Fibroblast of skin of left biceps (primary cell): ENCODE measurements at regions not wholly inside any gene's neighbourhood (a gene's known extent, or its start where the extent isn't known, plus 50 kb on each side); places are given as distances from the start of the nearest gene placed in this dataset.

Experiments
- DNase-seq, 2 experiments: peaks; one replicate each; pipeline ENCODE4 v3.0.0-alpha.2; 2013; ENCODE audit warnings: low read depth in 2 of 2

- DNase-seq, result no peak
Observed at GRCh38 chr7:41103331-41103730, 599.6 kb downstream of the INHBA start.

DNA sequence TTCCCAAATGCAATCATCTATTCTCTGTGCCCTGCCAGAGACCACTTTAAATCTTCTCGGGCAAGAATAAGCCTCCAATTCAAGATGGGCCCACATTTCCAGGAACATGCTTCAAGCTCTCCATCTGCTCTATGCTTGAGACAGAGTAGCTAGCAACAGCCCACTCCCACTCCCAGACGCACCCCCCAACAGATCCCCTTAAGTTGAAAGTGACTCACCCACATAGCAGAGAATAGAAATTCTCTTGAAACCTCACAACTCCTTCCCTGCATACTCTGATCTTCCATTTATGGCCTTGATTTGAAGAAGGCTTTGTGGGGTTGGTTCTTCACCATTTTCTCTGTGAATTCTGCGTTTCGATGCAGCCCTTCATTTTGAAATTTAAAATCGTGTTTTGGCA, 604.0 kb downstream of the INHBA start:
- DNase-seq, result no peak

- no peak for DNase-seq
Observed at GRCh38 chr7:41098402-41098801, 604.5 kb downstream of the INHBA start.

DNA sequence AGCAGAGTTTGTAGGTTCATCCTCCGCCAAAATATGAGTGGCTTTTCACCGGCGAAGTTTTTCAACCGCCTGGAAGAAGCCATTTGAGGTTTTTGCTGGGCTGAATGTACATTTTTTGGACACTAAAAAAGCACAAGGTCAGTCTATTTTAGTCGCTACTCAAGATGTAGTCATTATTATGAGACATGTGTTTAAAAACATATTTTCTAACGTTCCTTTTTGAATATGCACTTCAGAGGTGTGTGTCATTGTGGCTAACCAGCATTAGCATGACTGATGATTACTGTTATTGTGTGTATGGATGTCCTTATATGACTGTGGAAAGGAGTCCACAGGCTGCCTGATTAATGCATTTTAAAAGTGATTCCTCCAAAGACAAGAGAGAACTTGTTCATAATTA, 605.4 kb downstream of the INHBA start:
- DNase-seq, result peak; percentile 76 to 86

DNA sequence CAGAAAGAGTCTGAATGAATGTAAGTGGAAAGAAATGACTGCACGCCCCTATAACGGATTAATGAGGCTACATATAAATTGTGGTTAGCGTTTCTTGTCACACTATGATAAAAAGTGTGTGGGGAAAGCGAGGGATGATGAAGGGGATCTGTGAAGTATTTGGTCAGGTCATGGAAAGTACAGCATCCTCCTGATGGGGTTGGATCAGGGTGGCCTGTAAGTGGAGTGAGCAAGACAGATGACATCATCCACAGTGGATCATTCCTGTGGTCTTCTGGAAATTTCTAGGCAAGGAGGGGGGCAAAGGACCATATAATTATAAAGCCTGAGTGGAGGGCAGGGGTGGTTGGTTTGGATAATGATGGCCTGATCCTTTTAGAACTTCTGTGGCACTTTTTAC, 606.0 kb downstream of the INHBA start:
- DNase-seq, result peak; percentile 90 to 93

DNA sequence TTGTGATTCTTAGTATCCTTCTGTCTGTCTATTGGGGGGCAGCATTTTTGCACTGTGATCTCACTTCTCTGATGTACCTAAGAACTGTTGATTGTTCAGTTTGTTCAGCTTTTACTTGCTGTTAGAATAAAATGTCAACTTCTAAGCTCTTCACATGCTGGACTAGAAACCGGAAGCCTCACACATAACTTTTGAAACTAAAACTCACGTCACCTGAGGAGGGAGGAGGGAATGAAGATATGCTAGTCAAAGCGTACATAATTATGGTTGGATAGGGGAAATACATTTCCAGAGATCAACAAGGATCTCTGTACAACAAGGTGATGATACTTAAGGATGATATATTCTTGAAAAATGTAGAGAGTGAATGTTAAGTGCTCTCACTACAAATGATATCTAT, 609.7 kb downstream of the INHBA start:
- no peak for DNase-seq

GRCh38 chr7:41085244-41085643, 617.6 kb downstream of the INHBA start:
- DNase-seq, result peak; percentile 36 to 37

DNA sequence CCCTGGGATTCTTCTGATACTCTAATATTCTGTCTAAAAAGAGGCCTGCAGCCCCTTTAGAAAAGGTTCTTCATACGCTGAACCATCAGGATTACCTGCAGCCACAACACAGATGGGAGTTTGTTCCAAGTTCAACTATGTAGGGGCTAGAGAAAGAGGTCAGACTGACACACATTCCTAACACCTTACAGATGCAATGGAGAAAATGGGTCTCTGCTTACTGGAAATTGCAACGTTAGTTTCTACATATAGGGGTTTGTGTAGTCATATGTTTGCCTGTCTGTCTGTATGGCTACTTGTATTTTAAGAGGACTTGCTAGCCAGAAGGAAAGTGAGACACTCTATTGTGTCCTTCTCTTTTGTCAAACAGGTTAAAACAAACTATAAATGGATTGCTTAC, 618.5 kb downstream of the INHBA start:
- DNase-seq, result no peak

DNA sequence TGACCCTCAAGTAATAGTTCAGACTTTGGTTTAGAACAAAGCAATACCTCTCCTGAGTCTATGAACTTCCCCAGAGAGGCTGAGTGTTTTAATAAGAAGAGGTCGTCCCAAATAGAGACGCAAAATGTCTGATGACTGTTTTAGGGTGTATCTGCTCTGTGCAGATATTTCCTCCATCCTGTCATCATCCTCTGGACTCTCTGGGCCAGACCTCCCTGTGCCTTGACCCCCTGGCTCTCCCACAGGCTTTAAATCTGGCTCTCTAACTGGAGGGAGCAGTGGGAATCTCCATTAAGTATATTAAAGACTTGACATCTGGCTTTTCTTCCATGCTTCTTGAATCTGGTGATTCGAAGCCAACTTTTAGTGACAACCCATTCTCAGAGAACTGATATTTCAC, 633.3 kb downstream of the INHBA start:
- no peak for DNase-seq

- no peak for DNase-seq
Observed at GRCh38 chr7:41067576-41067975, 635.3 kb downstream of the INHBA start.

DNA sequence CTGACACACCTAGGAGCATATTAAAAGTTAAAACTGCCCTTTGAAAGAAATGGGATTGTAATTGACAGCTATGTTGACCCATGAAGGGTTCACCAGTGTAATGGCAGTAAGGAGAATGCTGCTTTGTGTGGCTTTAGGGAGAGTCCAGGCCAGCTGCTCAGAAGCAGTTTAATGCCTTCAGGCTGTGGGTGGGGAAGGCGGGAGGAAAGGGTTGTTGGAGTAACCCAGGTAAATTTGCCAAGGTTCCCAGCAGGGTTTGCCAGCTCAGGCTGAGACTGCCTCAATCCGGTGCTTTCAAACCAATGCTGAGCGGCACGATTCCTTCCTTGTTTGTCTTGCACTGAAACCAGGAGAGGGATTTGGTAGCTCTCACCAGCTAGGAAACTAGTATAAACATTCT, 637.2 kb downstream of the INHBA start:
- no peak for DNase-seq

- DNase-seq, result no peak
Observed at GRCh38 chr7:41063116-41063515, 639.8 kb downstream of the INHBA start.

DNA sequence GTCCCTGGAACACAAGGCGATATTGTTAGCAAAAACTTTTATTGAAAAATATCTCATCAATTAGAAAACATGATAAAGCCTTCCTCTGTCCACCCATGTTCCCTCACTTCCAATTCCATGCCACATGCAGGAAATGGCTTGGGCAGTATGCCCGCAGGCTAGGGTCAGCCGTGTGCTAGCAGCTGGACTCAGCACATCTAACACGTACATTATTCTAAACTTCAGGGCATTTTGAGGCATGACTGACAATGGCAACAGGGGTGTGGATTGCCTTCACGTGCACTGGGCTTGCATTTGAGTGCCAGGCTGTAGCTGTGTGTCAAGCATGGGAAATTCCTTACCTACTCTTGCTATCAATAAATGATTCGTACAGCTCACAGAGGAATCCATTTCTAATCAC, 642.1 kb downstream of the INHBA start:
- no peak for DNase-seq

DNA sequence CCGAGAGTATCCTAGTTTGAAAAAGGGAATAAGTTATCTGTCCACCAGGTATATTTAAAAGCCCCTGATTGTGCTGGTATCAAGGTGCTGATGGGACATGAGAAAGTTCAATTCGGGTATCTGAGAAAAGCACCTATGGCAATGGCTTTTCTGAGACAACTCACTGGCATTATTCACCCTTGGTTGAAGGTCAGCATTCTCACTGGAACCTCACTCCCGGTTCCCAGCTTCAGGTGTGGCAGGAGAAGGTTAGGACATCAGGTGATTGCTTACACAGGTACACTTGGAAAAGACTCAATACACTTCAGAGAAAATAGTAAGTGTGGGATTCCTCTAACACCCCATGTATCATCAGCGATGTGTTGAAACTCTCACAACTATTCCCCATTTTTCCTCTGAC, 643.1 kb downstream of the INHBA start:
- no peak for DNase-seq

DNA sequence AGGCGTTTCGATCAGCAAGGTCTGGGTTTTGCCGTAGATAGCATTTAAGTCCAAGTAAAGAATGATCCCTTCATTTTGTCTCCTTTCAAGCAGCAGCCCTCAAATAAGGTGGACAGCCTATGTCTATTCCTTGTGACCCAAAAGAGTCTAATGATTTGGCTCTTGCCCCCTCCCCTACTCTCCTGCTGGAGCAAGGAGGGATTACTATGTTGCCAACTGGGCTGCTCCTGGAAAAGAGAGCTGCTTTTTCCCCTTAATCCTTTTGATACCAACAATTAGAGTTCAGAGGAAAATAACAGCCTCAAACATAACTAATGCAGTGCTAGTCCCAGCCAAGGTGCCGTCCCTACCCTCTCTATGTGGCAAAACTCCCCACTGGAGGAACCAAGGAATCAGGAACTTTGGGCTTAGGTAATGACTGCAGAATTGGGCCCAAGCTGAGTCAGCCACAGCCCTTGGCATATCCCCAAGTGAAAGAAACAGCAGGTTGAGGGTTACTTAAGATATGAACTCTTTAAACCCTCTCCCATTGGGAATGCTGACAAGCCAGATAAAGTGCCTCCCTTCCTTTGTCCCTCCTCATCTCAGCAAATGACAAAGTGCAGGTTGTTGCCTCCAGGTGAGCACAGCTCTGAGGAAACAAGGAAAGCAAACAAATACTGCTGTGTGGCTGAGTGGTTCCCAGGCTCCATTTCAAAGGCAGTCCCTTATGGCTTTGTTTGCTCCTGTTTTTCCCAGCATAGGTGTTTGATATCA, 643.7 kb downstream of the INHBA start:
- no peak for DNase-seq

GRCh38 chr7:41054960-41055661, 647.8 kb downstream of the INHBA start:
- no peak for DNase-seq

- DNase-seq, result peak; percentile 47 to 52
Observed at GRCh38 chr7:41053820-41054219, 649.1 kb downstream of the INHBA start.

DNA sequence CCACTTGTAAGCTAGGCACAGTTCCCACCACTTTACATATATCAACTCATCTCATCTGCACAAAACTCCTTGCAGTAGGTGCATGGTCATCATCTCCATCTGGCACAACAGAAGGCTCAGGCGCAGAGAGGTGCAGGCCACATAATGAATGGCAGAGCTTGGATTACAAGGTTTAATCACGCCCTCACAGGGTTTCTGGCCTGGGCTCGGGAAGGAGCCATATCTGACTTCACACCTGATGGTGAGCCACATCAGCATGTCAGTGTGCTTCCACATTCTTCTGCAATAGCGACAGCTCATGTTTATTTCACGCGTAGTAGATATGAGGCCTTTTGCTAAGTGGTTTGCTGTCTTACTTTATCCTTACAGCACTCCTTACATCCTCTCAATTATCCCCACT, 650.2 kb downstream of the INHBA start:
- no peak for DNase-seq

DNA sequence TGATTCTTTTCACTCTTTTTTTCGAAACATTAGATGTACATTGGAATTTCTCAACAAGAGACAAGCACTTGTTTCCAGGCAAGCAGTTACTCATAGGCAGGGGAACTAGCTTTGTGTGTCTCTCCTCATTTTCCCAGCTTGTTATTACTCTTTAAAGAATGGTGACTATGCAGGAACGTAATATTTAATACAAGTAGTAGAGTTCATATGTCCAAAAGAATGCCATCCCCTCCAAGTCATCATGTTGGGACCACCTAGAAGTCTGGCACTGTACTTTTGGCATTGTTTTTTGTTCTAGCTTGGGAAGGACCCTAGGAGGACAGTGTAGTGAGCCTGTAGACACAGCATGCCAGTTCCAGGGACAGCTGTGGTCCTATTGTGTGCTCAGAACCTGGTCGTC, 650.7 kb downstream of the INHBA start:
- DNase-seq, result no peak

DNA sequence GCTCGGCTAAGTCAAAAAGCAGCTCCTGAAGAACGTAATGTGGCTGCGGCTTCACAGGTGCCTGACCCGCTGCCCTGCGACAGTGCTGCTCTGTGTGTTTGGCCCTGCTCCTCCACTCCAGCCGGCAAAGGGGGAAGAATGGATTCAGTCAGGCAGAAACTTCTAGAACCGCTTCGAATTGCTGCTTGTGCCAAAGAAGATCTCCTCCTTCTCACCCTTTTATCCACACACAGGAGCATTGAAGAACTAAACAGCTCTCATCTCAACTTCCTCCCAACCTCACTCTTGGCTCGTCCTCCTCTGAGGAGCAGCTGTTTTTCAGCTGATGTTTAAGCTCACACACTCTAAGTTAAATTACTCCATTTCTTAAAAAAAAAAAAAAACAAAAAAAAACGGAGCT, 651.4 kb downstream of the INHBA start:
- DNase-seq, result no peak

DNA sequence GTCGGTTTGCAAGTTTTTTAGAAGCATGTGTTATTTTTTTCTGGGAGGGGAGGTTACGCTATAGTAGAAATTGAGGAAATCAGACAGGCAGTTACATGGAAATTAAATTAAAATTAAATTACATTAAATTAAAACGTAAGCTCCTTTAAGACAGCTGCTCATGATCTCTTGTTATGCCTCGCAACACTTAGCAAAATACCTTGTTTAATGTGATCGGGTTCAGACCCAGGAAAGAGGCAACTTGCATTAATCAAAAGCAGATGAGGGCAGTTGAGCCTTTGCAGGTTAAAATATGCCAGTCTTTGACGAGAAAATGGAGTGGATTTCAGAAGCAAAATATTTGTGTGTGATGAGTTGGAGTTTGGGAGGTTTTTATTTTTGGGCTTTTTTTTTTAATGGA, 651.8 kb downstream of the INHBA start:
- no peak for DNase-seq

- DNase-seq, result no peak
Observed at GRCh38 chr7:41048771-41049170, 654.1 kb downstream of the INHBA start.

- no peak for DNase-seq
Observed at GRCh38 chr7:41047789-41048191, 655.1 kb downstream of the INHBA start.

DNA sequence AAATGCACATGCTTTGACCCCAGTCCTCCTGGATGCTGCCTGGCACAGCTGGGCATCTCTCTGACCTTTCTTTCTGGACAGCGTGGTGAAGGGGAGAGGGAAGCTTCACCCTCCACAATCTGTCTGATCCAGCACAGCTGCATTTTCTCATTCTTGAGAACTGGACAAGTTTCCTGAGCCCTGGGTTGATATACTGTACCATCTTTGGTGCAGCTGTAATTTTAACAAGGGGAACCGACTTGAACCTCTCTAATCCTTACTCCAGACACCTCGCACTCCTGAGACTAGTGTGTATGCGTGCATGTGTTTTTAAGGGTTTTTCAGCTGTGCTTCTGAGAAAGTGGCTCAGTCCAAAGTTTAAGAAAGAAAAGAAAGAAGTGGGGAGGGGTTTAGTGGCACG, 655.7 kb downstream of the INHBA start:
- DNase-seq, result no peak
